H9 (cell line): ENCODE measurements at regions not wholly inside any gene's neighbourhood (a gene's known extent, or its start where the extent isn't known, plus 50 kb on each side); places are given as distances from the start of the nearest gene placed in this dataset.

ENCODE experiments used
- DNase-seq: peaks from one replicate; pipeline ENCODE4 v3.0.0-alpha.2; 2017
- H2AFZ ChIP-seq: one replicate; pipeline ENCODE4 v1.6.1; 2013; ENCODE audit warnings: mild to moderate bottlenecking, low read length, control low read depth, moderate library complexity
- H2AK5ac ChIP-seq: 2 replicates; pipeline ENCODE4 v1.6.1; 2013; ENCODE audit warnings: low read length, control low read depth, mixed read lengths; ENCODE audit not compliant: insufficient read length
- H2BK120ac ChIP-seq: one replicate; pipeline ENCODE4 v1.6.1; 2013; ENCODE audit warnings: low read depth, mild to moderate bottlenecking, low read length, control low read depth, inconsistent platforms; ENCODE audit not compliant: poor library complexity, severe bottlenecking
- H2BK12ac ChIP-seq: 2 replicates; pipeline ENCODE4 v1.6.1; 2013; ENCODE audit warnings: low read length, control low read depth, mixed read lengths, low read depth; ENCODE audit not compliant: insufficient read length
- H2BK15ac ChIP-seq: 2 replicates; pipeline ENCODE4 v1.6.1; 2013; ENCODE audit warnings: low read depth, low read length, control low read depth
- H2BK20ac ChIP-seq: one replicate; pipeline ENCODE4 v1.6.1; 2013; ENCODE audit warnings: low read depth, mild to moderate bottlenecking, low read length, control low read depth, inconsistent platforms; ENCODE audit not compliant: poor library complexity, severe bottlenecking
- H2BK5ac ChIP-seq: 2 replicates; pipeline ENCODE4 v1.6.1; 2013; ENCODE audit warnings: low read length, control low read depth, mixed read lengths; ENCODE audit not compliant: insufficient read length
- H3K14ac ChIP-seq: 2 replicates; pipeline ENCODE4 v1.6.1; 2013; ENCODE audit warnings: low read length, control low read depth; ENCODE audit not compliant: insufficient read depth
- H3K18ac ChIP-seq: 2 replicates; pipeline ENCODE4 v1.6.1; 2013; ENCODE audit warnings: low read depth, mild to moderate bottlenecking, mixed read lengths, low read length, control low read depth; ENCODE audit not compliant: insufficient read length
- H3K23ac ChIP-seq: 2 replicates; pipeline ENCODE4 v1.6.1; 2013; ENCODE audit warnings: low read length, control low read depth, mixed read lengths, low read depth; ENCODE audit not compliant: insufficient read length
- H3K23me2 ChIP-seq: 2 replicates; pipeline ENCODE4 v1.6.1; 2013; ENCODE audit warnings: low read depth, mild to moderate bottlenecking, mixed read lengths, low read length, control low read depth; ENCODE audit not compliant: insufficient read length, poor library complexity, severe bottlenecking
- H3K27ac ChIP-seq: 2 replicates; pipeline ENCODE4 v1.5.1; 2013; ENCODE audit warnings: low read length, control low read depth, mixed read lengths, low read depth; ENCODE audit not compliant: insufficient read length
- H3K27me3 ChIP-seq: 2 replicates; pipeline ENCODE4 v1.6.1; 2013; ENCODE audit warnings: low read length, control low read depth, inconsistent platforms; ENCODE audit not compliant: insufficient read depth
- H3K4ac ChIP-seq: 2 replicates; pipeline ENCODE4 v1.6.1; 2013; ENCODE audit warnings: low read depth, mild to moderate bottlenecking, control low read depth, inconsistent platforms, low read length, moderate library complexity
- H3K4me1 ChIP-seq: 2 replicates; pipeline ENCODE4 v1.6.1; 2013; ENCODE audit warnings: low read length, control low read depth, inconsistent platforms; ENCODE audit not compliant: insufficient read depth
- H3K4me2 ChIP-seq: 2 replicates; pipeline ENCODE4 v1.6.1; 2013; ENCODE audit warnings: low read length, control low read depth, mixed read lengths; ENCODE audit not compliant: insufficient read length, insufficient read depth
- H3K56ac ChIP-seq: 2 replicates; pipeline ENCODE4 v1.6.1; 2013; ENCODE audit warnings: low read depth, mild to moderate bottlenecking, mixed read lengths, low read length, control low read depth; ENCODE audit not compliant: insufficient read length
- H3K79me1 ChIP-seq: 2 replicates; pipeline ENCODE4 v1.6.1; 2013; ENCODE audit warnings: low read depth, mild to moderate bottlenecking, moderate library complexity, low read length, control low read depth, inconsistent platforms; ENCODE audit not compliant: insufficient read depth, poor library complexity, severe bottlenecking
- H3K79me2 ChIP-seq: 2 replicates; pipeline ENCODE4 v1.6.1; 2013; ENCODE audit warnings: low read length, control low read depth, inconsistent platforms; ENCODE audit not compliant: insufficient read depth
- H3K9ac ChIP-seq: 2 replicates; pipeline ENCODE4 v1.6.1; 2013; ENCODE audit warnings: low read length, control low read depth, mixed read lengths; ENCODE audit not compliant: insufficient read length; ENCODE audit errors: extremely low read depth
- H3K9me3 ChIP-seq: one replicate; pipeline ENCODE4 v1.6.1; 2013; ENCODE audit warnings: low read depth, low read length, inconsistent platforms; ENCODE audit not compliant: control insufficient read depth
- H3T11ph ChIP-seq: one replicate; pipeline ENCODE4 v1.6.1; 2013; ENCODE audit warnings: mild to moderate bottlenecking, low read length, control low read depth, inconsistent platforms
- H4K20me1 ChIP-seq: one replicate; pipeline ENCODE4 v1.6.1; 2013; ENCODE audit not compliant: control insufficient read depth, insufficient read length, insufficient read depth
- H4K5ac ChIP-seq: 2 replicates; pipeline ENCODE4 v1.6.1; 2013; ENCODE audit warnings: low read depth, mild to moderate bottlenecking, mixed read lengths, low read length, control low read depth; ENCODE audit not compliant: insufficient read length
- H4K8ac ChIP-seq: replicated peaks from 2 replicates; pipeline ENCODE4 v1.6.1; 2013; ENCODE audit warnings: low read length, control low read depth, mixed read lengths, low read depth; ENCODE audit not compliant: insufficient read length
- H4K91ac ChIP-seq: 2 replicates; pipeline ENCODE4 v1.6.1; 2013; ENCODE audit warnings: low read depth, mild to moderate bottlenecking, moderate library complexity, mixed read lengths, low read length, control low read depth; ENCODE audit not compliant: insufficient read length
- H3K27ac Mint-ChIP-seq, 3 experiments: 2 replicates in 2 of 3; 3 replicates in 1 of 3; pipeline ENCODE4 v1.8.0; 2020 to 2021; ENCODE audit warnings: mixed read lengths in 3 of 3, mild to moderate bottlenecking in 1 of 3, moderate library complexity in 1 of 3
- H3K27me3 Mint-ChIP-seq: 2 replicates; pipeline ENCODE4 v1.8.0; 2021; ENCODE audit warnings: low read depth, mild to moderate bottlenecking, moderate library complexity, mixed read lengths
- H3K36me3 Mint-ChIP-seq, 3 experiments: 2 replicates in 2 of 3; 3 replicates in 1 of 3; pipeline ENCODE4 v1.8.0; 2020 to 2021; ENCODE audit warnings: low read depth in 3 of 3, mixed read lengths in 3 of 3; ENCODE audit not compliant: insufficient read depth in 1 of 3
- H3K4me1 Mint-ChIP-seq, 2 experiments: 2 replicates each; pipeline ENCODE4 v1.8.0; 2020; ENCODE audit warnings: mixed read lengths in 2 of 2
- H3K4me3 Mint-ChIP-seq, 2 experiments: 2 replicates in 1 of 2; 3 replicates in 1 of 2; pipeline ENCODE4 v1.8.0; 2020 to 2021; ENCODE audit warnings: mild to moderate bottlenecking in 2 of 2, mixed read lengths in 2 of 2, moderate library complexity in 1 of 2
- H3K9me3 Mint-ChIP-seq, 2 experiments: 2 replicates in 1 of 2; 3 replicates in 1 of 2; pipeline ENCODE4 v1.8.0; 2020; ENCODE audit warnings: mild to moderate bottlenecking in 2 of 2, mixed read lengths in 2 of 2, moderate library complexity in 1 of 2
- WGBS: extraction: QIAGEN DNeasy Blood & Tissue Kit; methylation state at CpG from one replicate; pipeline ENCODE4 v1.1.7; 2013; ENCODE audit warnings: missing lambda C conversion rate, low lambda C conversion rate, mixed read lengths; ENCODE audit not compliant: insufficient read length; ENCODE audit errors: extremely low coverage; 5-methylcytosine and 5-hydroxymethylcytosine counted together
- TF ChIP-seq, protein P1 (sequence below): fragments of 200-600 bp; sonication (generic); conservative IDR thresholded peaks from 3 replicates; pipeline ENCODE4 v1.8.0; 2021; ENCODE audit warnings: antibody characterized with exemption, mild to moderate bottlenecking

DNA sequence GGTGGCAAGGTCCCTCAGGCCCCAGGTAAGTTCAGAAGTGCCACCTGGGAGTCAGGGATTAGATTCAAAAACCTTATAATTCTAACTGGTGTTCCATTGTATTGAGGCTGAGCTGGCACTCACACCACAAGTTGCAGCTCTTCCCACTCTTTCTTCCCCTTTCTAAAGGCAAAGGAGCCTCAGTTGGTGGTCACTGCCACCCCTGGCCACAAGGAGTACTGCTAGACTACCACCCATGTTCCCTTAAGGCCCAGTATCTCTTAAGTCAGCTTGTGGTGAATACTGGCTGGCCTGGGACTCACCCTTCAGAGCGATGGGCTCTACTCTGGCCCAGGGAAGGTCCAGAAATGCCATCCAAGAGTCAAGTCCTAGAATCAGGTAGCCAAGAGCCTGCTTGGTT lies 421.1 kb upstream of the KHDRBS2 start:
- Mint-ChIP-seq H3K27me3 (no peaks in the 10 kb centered on the region), H3K4me3 (no peak overlapping the region), H3K36me3 (no peaks in the 10 kb centered on the region; a peak in 1 of 7 replicates), H3K4me1 (no peaks in the 10 kb centered on the region), H3K9me3 (peaks cover 0 to 4% of the 10 kb centered on the region in 2 experiments; a peak in 3 of 5 replicates), H3K27ac (no peak overlapping the region)
- no peak overlapping the region for H3K18ac ChIP-seq
- peak; percentile 49 for DNase-seq
- no peak overlapping the region for H4K91ac ChIP-seq
- no peaks in the 10 kb centered on the region for H3K79me2 ChIP-seq
- no peaks in the 10 kb centered on the region for H3K9me3 ChIP-seq
- H2AFZ ChIP-seq, result no peak overlapping the region
- no peak overlapping the region for H3T11ph ChIP-seq
- H2AK5ac ChIP-seq, result no peak overlapping the region
- TF ChIP-seq, protein P1, sequence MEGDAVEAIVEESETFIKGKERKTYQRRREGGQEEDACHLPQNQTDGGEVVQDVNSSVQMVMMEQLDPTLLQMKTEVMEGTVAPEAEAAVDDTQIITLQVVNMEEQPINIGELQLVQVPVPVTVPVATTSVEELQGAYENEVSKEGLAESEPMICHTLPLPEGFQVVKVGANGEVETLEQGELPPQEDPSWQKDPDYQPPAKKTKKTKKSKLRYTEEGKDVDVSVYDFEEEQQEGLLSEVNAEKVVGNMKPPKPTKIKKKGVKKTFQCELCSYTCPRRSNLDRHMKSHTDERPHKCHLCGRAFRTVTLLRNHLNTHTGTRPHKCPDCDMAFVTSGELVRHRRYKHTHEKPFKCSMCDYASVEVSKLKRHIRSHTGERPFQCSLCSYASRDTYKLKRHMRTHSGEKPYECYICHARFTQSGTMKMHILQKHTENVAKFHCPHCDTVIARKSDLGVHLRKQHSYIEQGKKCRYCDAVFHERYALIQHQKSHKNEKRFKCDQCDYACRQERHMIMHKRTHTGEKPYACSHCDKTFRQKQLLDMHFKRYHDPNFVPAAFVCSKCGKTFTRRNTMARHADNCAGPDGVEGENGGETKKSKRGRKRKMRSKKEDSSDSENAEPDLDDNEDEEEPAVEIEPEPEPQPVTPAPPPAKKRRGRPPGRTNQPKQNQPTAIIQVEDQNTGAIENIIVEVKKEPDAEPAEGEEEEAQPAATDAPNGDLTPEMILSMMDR, result peak; percentile 54; the same call in 2 of the 3 replicates
- no peak overlapping the region for H3K56ac ChIP-seq
- H3K23ac ChIP-seq, result no peak overlapping the region
- no peak overlapping the region for H3K14ac ChIP-seq
- no peak overlapping the region for H2BK5ac ChIP-seq
- no peak overlapping the region for H3K9ac ChIP-seq
- no peaks in the 10 kb centered on the region for H3K79me1 ChIP-seq
- H3K4me2 ChIP-seq, result no peak overlapping the region
- no peak overlapping the region for H2BK12ac ChIP-seq
- no peak overlapping the region for H3K4ac ChIP-seq
- no peak overlapping the region for H2BK15ac ChIP-seq
- H4K8ac ChIP-seq, result no peak overlapping the region
- H4K5ac ChIP-seq, result no peak overlapping the region
- no peak overlapping the region for H2BK20ac ChIP-seq
- H2BK120ac ChIP-seq, result no peak overlapping the region
- H3K27me3 ChIP-seq, result no peaks in the 10 kb centered on the region
- no peaks in the 10 kb centered on the region for H4K20me1 ChIP-seq
- H3K27ac ChIP-seq, result no peak overlapping the region
- no CpG with 5 or more reads among the region's 1 CpG for WGBS
- no peaks in the 10 kb centered on the region for H3K23me2 ChIP-seq
- no peaks in the 10 kb centered on the region for H3K4me1 ChIP-seq
